Mesenchymal stem cell (in vitro differentiated cells and primary cell): ENCODE measurements at regions not wholly inside any gene's neighbourhood (a gene's known extent, or its start where the extent isn't known, plus 50 kb on each side); places are given as distances from the start of the nearest gene placed in this dataset.
A peak's percentile ranks its signal among the peaks of the same experiment; 100 is the strongest.
"Not testable (repeated sequence)": the region's sequence is repeated elsewhere in the genome, so short reads cannot be mapped to it uniquely, and the experiment has no call there.

Experiments used
- DNase-seq: peaks from one replicate; pipeline ENCODE4 v3.0.0-alpha.2; 2013
- H2AFZ ChIP-seq: one replicate; pipeline ENCODE4 v1.6.1; 2013; ENCODE audit warnings: low read depth, mild to moderate bottlenecking, control low read depth, inconsistent platforms, low read length, moderate library complexity
- H2AK5ac ChIP-seq: 2 replicates; pipeline ENCODE4 v1.6.1; 2013; ENCODE audit warnings: low read length, moderate library complexity, mild to moderate bottlenecking, inconsistent platforms; ENCODE audit not compliant: severe bottlenecking
- H2BK120ac ChIP-seq: one replicate; pipeline ENCODE4 v1.6.1; 2013; ENCODE audit warnings: low read depth, mild to moderate bottlenecking, inconsistent platforms, low read length, moderate library complexity
- H2BK12ac ChIP-seq, 2 experiments: one replicate each; pipeline ENCODE4 v1.6.1; 2013; ENCODE audit warnings: inconsistent platforms in 2 of 2, low read length in 2 of 2, mild to moderate bottlenecking in 2 of 2, moderate library complexity in 2 of 2, control low read depth in 1 of 2
- H2BK15ac ChIP-seq: one replicate; pipeline ENCODE4 v1.6.1; 2013; ENCODE audit warnings: mild to moderate bottlenecking, low read depth, inconsistent platforms; ENCODE audit not compliant: poor library complexity, severe bottlenecking
- H2BK5ac ChIP-seq: 2 replicates; pipeline ENCODE4 v1.6.1; 2013; ENCODE audit warnings: low read depth, mild to moderate bottlenecking, low read length, control low read depth, inconsistent platforms; ENCODE audit not compliant: poor library complexity, severe bottlenecking
- H3K14ac ChIP-seq, 2 experiments: one replicate each; pipeline ENCODE4 v1.6.1; 2013; ENCODE audit warnings: inconsistent platforms in 2 of 2, low read length in 2 of 2, control low read depth in 1 of 2, mild to moderate bottlenecking in 1 of 2, moderate library complexity in 1 of 2
- H3K18ac ChIP-seq, 2 experiments: one replicate each; pipeline ENCODE4 v1.6.1; 2013; ENCODE audit warnings: inconsistent platforms in 2 of 2, low read length in 2 of 2, control low read depth in 1 of 2, low read depth in 1 of 2, mild to moderate bottlenecking in 1 of 2
- H3K23ac ChIP-seq, 2 experiments: one replicate each; pipeline ENCODE4 v1.6.1; 2013; ENCODE audit warnings: inconsistent platforms in 2 of 2, low read length in 2 of 2, mild to moderate bottlenecking in 2 of 2, moderate library complexity in 2 of 2, control low read depth in 1 of 2
- H3K27ac ChIP-seq: 2 replicates; pipeline ENCODE4 v1.5.1; 2013; ENCODE audit warnings: mild to moderate bottlenecking, moderate library complexity, low read length, control low read depth, inconsistent platforms; ENCODE audit not compliant: poor library complexity, severe bottlenecking
- H3K27me3 ChIP-seq, 2 experiments: 2 replicates each; pipeline versions ENCODE4 v1.6.1 to v1.7.0; 2013; ENCODE audit warnings: low read length in 2 of 2, mild to moderate bottlenecking in 2 of 2, moderate library complexity in 2 of 2, control low read depth in 1 of 2, inconsistent platforms in 1 of 2; ENCODE audit not compliant: control insufficient read depth in 1 of 2, insufficient read depth in 1 of 2
- H3K36me3 ChIP-seq, 2 experiments: 2 replicates each; pipeline versions ENCODE4 v1.6.1 to v1.7.0; 2013; ENCODE audit warnings: low read length in 2 of 2, control low read depth in 1 of 2, inconsistent platforms in 1 of 2, low read depth in 1 of 2, mild to moderate bottlenecking in 1 of 2; ENCODE audit not compliant: insufficient read depth in 2 of 2, control insufficient read depth in 1 of 2
- H3K4ac ChIP-seq, 2 experiments: one replicate each; pipeline ENCODE4 v1.6.1; 2013; ENCODE audit warnings: inconsistent platforms in 2 of 2, low read length in 2 of 2, mild to moderate bottlenecking in 2 of 2, moderate library complexity in 2 of 2, control low read depth in 1 of 2, low read depth in 1 of 2
- H3K4me1 ChIP-seq: 2 replicates; pipeline ENCODE4 v1.6.1; 2013; ENCODE audit warnings: low read depth, low read length, control low read depth; ENCODE audit not compliant: control insufficient read depth, insufficient read depth
- H3K4me2 ChIP-seq: 2 replicates; pipeline ENCODE4 v1.6.1; 2013; ENCODE audit warnings: low read length, mild to moderate bottlenecking, inconsistent platforms; ENCODE audit not compliant: poor library complexity, severe bottlenecking
- H3K4me3 ChIP-seq, 2 experiments: 2 replicates each; pipeline versions ENCODE4 v1.5.1 to v1.7.0; 2013; ENCODE audit warnings: low read length in 2 of 2, mild to moderate bottlenecking in 2 of 2, control low read depth in 1 of 2, low read depth in 1 of 2; ENCODE audit not compliant: insufficient read depth in 1 of 2
- H3K79me1 ChIP-seq: replicated peaks from 2 replicates; pipeline ENCODE4 v1.6.1; 2013; ENCODE audit warnings: mild to moderate bottlenecking, control low read depth, low read length, inconsistent platforms; ENCODE audit not compliant: poor library complexity, severe bottlenecking
- H3K9ac ChIP-seq: 2 replicates; pipeline ENCODE4 v1.7.0; 2013; ENCODE audit warnings: mild to moderate bottlenecking, low read length, moderate library complexity
- H3K9me3 ChIP-seq: 2 replicates; pipeline ENCODE4 v1.7.0; 2013; ENCODE audit warnings: mild to moderate bottlenecking, low read length; ENCODE audit not compliant: control insufficient read depth
- H4K8ac ChIP-seq: one replicate; pipeline ENCODE4 v1.6.1; 2013; ENCODE audit warnings: inconsistent platforms, mild to moderate bottlenecking, low read length, moderate library complexity
- H4K91ac ChIP-seq: one replicate; pipeline ENCODE4 v1.6.1; 2013; ENCODE audit warnings: mild to moderate bottlenecking, low read length, inconsistent platforms
- WGBS: methylation state at CpG from one replicate; pipeline ENCODE4 v1.1.7; 2013; ENCODE audit warnings: mixed read lengths; 5-methylcytosine and 5-hydroxymethylcytosine counted together

- Histone ChIP-seq H2BK12ac (no peak overlapping the region), H3K4me2 (no peak overlapping the region), H3K36me3 (no peaks in the 10 kb centered on the region), H3K9me3 (no peaks in the 10 kb centered on the region), H3K4me3 (no peak overlapping the region), H3K23ac (no peak overlapping the region), H3K18ac (no peak overlapping the region), H3K79me1 (no peaks in the 10 kb centered on the region), H2AFZ (no peak overlapping the region), H3K27me3 (no peaks in the 10 kb centered on the region), H2BK120ac (no peak overlapping the region), H3K27ac (no peak overlapping the region), H4K91ac (no peak overlapping the region), H3K4ac (no peak overlapping the region), H3K14ac (no peak overlapping the region), H2BK5ac (no peak overlapping the region), H4K8ac (no peak overlapping the region), H3K9ac (no peak overlapping the region), H3K4me1 (no peaks in the 10 kb centered on the region), H2AK5ac (no peak overlapping the region), H2BK15ac (no peak overlapping the region)
- WGBS: 60% methylated on average over 2 of the region's 2 CpGs
- no peak for DNase-seq
These were observed 922.5 kb upstream of the FBXO33 start for GRCh38 chr14:40354754-40355153.

GRCh38 chr14:40348104-40348503, 915.9 kb upstream of the FBXO33 start:
- DNase-seq, H2BK5ac ChIP-seq, H3K23ac ChIP-seq, H3K27ac ChIP-seq, H3K9me3 ChIP-seq, H2AK5ac ChIP-seq, H2BK15ac ChIP-seq, H4K8ac ChIP-seq, H3K14ac ChIP-seq, H3K27me3 ChIP-seq, H3K4me3 ChIP-seq, H3K9ac ChIP-seq, H2BK120ac ChIP-seq, H3K4me1 ChIP-seq, H3K4me2 ChIP-seq, H3K4ac ChIP-seq, H3K79me1 ChIP-seq, H3K36me3 ChIP-seq, H2BK12ac ChIP-seq: not testable (repeated sequence)
- Histone ChIP-seq H4K91ac (peak overlapping the region; percentile 39), H3K18ac (peak overlapping the region; percentile 11 to 62), H2AFZ (peak overlapping the region; percentile 77)
- WGBS: 21% methylated on average over 27 of the region's 27 CpGs

- H3K27ac ChIP-seq: no peak overlapping the region
- no peak overlapping the region for H2AFZ ChIP-seq
- no peaks in the 10 kb centered on the region for H3K9me3 ChIP-seq
- H4K8ac ChIP-seq: no peak overlapping the region
- no peak overlapping the region for H3K4me2 ChIP-seq
- H3K4me1 ChIP-seq: no peaks in the 10 kb centered on the region
- H3K14ac ChIP-seq: no peak overlapping the region
- no peak overlapping the region for H2BK12ac ChIP-seq
- H3K4me3 ChIP-seq: no peak overlapping the region
- no peak overlapping the region for H2AK5ac ChIP-seq
- H2BK15ac ChIP-seq: no peak overlapping the region
- no peak overlapping the region for H2BK5ac ChIP-seq
- H3K4ac ChIP-seq: no peak overlapping the region
- H3K9ac ChIP-seq: no peak overlapping the region
- no peaks in the 10 kb centered on the region for H3K27me3 ChIP-seq
- no peak for DNase-seq
- H2BK120ac ChIP-seq: no peak overlapping the region
- H3K36me3 ChIP-seq: no peaks in the 10 kb centered on the region
- no peaks in the 10 kb centered on the region for H3K79me1 ChIP-seq
- 40% methylated on average over 3 of the region's 3 CpGs for WGBS
- no peak overlapping the region for H3K18ac ChIP-seq
- no peak overlapping the region for H3K23ac ChIP-seq
- H4K91ac ChIP-seq: no peak overlapping the region
These were observed 915.4 kb upstream of the FBXO33 start for GRCh38 chr14:40347675-40348074.

DNA sequence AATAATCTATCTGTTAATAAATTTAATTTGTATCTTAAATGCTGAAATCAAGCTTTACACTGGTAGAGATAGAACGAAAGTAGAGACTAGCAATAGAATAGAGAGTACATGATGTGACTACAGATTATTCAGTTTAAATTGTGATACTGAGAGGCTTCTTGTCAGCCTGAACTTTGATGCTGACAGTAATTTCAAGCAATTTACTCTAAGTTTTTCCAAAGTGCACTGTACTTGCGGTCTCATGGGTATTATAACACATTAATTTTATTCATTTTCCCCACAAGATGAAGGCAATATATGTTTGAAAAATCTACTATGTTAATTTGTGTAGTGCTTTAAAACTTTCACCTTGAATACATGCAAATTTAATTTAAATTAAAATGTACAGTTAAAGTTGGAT, 914.0 kb upstream of the FBXO33 start:
- 100% methylated on average over 2 of the region's 2 CpGs for WGBS
- Histone ChIP-seq H2AFZ (no peak overlapping the region), H3K4me3 (no peak overlapping the region)

More for the DNA sequence above, 914.0 kb upstream of the FBXO33 start:
- Histone ChIP-seq H3K23ac (no peak overlapping the region), H2BK120ac (no peak overlapping the region), H3K27ac (no peak overlapping the region), H4K8ac (no peak overlapping the region), H2BK5ac (no peak overlapping the region), H3K9me3 (no peaks in the 10 kb centered on the region), H3K14ac (no peak overlapping the region), H3K4ac (no peak overlapping the region), H3K4me2 (no peak overlapping the region), H2BK12ac (no peak overlapping the region), H3K18ac (no peak overlapping the region), H3K27me3 (no peaks in the 10 kb centered on the region), H2BK15ac (no peak overlapping the region), H2AK5ac (no peak overlapping the region), H3K4me1 (no peaks in the 10 kb centered on the region), H4K91ac (no peak overlapping the region), H3K9ac (no peak overlapping the region), H3K36me3 (no peaks in the 10 kb centered on the region), H3K79me1 (no peaks in the 10 kb centered on the region)
- DNase-seq: no peak
